NCI-H226 (cell line): ENCODE measurements at regions not wholly inside any gene's neighbourhood (a gene's known extent, or its start where the extent isn't known, plus 50 kb on each side); places are given as distances from the start of the nearest gene placed in this dataset.
"Not testable (repeated sequence)": the region's sequence is repeated elsewhere in the genome, so short reads cannot be mapped to it uniquely, and the experiment has no call there.

ENCODE experiments used
- DNase-seq: peaks from one replicate; pipeline ENCODE4 v3.0.0-alpha.2; 2015

DNA sequence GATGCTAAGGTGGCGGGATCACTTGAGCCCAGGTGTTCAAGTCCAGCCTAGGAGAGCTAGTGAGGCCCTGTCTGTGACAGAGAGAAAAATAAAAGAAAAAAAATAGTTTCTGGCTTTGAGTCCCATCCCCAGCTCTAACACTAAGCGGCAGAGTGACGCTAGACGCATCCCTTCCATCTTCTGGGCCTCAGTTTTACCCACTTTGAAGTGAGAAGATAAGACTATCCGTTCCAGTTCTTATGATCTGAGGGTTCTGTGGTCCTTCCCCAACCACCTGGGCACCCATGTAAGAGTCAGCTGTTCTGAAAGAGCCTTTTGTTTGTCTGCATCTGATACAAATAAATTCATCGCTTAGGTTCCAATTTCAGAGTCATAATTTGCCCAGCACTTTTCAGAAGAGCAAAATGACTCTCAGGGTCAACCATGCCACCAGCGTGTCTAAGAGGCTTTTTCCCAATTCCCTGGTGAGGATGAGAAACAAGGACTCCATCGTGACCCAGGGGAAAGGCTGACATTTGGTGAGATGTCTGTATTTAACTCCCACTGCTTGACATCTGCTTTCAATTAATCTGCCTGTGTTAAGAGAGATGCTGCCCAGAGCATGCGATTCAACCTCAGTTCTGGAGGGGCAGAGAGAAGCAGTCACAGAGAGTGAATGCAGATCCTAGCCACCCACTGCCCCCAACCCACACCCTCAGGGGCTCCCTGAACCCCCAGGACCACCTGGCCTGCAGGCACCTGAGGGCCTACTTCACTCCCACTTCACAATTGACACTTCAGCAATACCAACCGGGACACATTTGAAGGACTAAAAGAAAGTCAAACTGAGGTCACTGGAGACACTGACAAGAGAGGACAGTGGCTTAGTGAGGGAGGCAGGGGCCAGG is 131.6 kb upstream of the TOP1 start:
- DNase-seq = no peak

GRCh38 chr20:40899344-40899743 is 129.3 kb upstream of the TOP1 start:
- no peak for DNase-seq

- no peak for DNase-seq
These were observed 127.9 kb upstream of the TOP1 start for GRCh38 chr20:40900666-40901215.

DNA sequence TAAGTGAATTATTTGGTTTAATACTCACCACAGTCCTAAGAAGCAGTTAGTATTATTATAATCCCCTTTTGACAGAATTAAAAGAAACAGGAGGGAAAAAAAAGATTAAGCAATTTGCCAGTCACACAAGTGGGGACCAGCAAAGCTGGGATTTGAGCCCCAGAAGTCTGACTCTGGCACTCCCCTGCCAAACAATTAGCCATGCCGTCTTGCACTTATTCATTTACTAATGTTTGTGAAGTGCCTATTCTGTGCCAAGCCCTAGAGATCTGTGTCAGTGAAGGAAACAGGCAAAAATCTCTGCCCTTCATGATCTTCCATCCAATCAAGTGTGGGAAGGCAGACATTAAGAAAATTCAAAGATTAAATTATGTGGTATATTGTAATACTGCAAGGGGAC is 126.0 kb upstream of the TOP1 start:
- DNase-seq = no peak

DNA sequence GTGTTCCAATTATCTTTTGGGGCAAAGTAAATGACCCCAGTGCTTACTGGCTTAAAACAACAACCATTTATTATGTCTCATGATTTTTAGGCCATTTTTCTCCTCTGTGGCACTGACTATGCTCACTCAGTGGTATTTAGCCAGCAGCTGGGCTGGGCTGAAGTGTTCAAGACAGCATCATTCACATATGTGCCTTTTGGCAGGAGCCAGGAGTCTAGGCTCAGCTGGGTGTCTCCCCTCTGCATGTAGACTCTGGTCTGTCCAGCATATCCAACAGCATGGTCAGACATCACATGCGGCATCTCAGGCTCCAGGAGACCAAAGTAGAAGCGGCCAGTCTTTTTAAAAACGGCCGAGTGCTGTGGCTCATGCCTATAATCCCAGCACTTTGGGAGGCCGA is 120.3 kb upstream of the TOP1 start:
- DNase-seq = no peak

DNA sequence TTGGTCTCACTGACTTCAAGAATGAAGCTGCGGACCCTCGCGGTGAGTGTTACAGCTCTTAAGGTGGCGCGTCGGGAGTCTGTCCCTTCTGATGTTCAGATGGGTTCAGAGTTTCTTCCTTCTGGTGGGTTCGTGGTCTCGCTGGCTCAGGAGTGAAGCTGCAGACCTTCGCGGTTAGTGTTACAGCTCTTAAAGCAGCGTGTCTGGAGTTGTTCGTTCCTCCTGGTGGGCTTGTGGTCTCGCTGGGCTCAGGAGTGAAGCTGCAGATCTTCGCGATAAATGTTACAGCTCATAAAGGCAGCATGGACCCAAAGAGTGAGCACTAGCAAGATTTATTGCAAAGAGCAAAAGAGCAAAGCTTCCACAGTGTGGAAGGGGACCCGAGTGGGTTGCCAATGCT is 119.1 kb upstream of the TOP1 start:
- not testable (repeated sequence) for DNase-seq

- DNase-seq = not testable (repeated sequence)
These were observed 118.2 kb upstream of the TOP1 start for GRCh38 chr20:40910436-40910835.

- not testable (repeated sequence) for DNase-seq
These were observed 117.5 kb upstream of the TOP1 start for GRCh38 chr20:40911152-40911551.

DNA sequence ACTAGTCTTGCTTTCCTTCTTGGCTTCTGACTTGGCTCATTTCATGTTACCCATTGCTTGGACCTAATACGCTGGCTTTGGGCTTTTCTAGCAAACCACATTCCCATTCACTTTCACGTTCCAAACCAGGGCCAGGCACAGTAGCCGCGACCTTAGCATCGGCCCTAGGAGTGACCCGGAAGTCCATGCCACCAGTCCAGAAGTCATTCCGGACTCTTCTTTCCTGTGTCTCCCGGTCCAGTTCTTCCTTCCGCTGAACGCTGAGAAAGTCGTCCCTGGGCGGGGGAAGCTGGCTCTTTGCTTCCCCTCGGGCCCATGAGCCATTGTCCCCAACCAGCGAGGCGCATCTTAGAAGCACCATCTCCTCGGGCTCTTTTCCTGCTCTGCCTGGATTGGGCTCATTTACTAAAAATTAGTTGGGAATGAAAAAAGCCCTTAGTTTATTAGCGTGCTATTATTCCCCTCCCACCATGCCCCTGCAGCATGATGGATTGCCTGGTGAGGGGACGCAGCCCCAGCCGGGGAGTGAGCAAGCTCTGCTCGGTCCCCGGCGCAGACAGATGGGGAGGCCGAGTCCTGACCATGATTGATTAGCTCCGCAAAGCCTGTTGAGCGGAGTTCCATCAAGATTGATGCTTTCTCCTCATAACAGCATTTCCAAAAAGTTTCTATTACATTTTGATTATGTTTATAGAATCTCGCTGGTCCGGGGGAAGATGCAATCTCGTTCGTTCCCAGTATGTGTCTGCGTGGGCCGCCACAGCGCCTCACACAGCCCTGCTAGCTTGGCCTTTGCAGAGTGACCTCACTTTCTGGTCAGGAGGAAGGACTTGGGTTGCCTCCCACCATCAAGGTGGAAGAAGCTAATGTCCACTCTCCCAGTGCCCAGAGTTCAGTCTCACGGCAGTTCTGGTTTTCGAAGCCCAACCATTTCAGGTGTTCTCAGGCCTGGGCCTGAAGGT is 115.1 kb upstream of the TOP1 start:
- DNase-seq = no peak

DNA sequence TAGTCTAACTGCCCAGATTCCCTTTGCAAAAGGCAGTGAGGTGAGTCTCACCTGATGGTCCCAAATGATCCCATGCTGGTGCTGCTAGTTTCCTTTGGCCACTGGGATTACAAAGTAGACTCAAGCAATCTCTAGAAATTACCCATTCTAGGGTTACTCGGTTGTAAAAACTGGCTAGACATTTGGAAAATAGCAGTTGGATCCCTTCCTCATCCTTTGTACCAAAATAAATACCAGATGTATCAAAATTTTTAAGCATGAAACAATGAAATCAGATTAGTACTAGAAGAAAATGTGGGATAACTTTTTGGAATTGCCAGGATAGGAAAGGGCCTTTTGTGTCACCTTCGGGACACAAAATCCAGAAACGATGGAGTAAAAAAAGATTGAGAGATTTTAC is 112.9 kb upstream of the TOP1 start:
- no peak for DNase-seq

GRCh38 chr20:40916276-40916675 is 112.3 kb upstream of the TOP1 start:
- DNase-seq = no peak

GRCh38 chr20:40920291-40920690 is 108.3 kb upstream of the TOP1 start:
- DNase-seq = no peak

GRCh38 chr20:40922865-40923264 is 105.8 kb upstream of the TOP1 start:
- no peak for DNase-seq

GRCh38 chr20:40925829-40926510 is 102.7 kb upstream of the TOP1 start:
- no peak for DNase-seq

GRCh38 chr20:40926928-40927327 is 101.7 kb upstream of the TOP1 start:
- DNase-seq = no peak

DNA sequence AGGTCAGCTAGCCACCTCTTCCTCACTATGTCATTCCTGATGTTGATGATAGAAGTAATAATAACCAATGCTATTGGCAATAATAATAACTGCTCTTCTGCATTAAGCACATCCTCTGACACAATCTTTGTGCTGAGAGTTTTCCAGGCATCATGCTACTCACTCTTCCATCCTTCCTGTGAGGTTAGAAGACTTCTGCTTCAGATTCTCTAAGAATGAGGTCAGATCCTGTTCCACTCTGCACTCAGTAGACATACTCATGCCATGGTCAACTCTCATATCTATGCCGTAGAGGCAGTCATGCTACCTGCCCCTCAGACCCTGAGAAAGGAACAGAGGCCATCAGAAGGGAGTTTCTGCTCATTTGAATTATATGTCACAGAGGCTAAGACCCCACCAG is 98.1 kb upstream of the TOP1 start:
- no peak for DNase-seq

DNA sequence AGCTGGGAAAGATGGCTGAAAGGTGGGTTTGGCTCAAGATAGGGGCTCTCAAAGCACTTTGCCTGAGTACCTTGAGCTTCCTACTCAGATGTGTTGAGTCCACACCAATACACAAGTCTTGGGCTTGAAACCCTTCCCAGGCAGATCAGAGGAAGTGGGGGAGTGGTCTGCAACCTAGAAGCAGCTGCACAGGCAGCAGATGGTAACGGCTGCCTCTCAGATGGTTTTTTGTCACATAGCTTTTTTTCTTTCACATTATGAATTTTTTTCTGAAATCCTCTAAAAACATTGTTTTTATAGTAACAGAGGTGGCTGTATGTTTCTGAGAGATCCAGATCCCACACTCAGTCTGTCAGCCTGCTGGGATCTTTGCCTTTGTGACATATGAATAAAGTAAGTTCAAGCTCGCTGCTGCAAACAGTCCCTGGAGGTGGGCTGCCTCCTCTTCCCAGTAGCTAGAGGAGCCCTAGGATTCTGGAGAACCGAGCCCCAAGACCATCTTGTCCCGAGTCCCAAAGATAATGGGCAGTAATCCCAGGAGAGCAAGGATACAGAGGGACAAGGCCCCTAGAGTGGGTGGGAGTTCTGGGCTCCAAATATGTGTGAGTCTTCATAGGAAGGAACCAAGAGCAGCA is 97.1 kb upstream of the TOP1 start:
- no peak for DNase-seq

DNA sequence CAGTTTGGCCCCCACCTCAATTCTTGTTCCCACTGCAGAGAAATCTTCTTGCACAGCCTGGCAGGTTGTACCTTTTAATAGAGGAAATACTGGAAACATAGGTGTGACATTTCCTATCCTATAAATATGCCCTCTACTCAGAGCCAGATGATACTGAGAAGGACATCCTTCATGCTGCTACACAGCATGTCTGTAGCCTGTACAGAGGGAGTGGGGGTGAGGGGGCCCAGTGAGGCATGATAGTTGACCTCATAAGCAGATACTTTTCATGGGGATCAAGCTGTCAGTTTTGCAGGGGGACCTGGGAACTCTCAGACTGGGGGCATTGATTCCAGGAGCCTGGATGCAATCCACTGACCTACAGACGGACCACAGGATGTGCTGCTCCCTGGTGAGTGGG is 96.2 kb upstream of the TOP1 start:
- DNase-seq = no peak

- no peak for DNase-seq
These were observed 94.9 kb upstream of the TOP1 start for GRCh38 chr20:40933758-40934157.

GRCh38 chr20:40938020-40938419 is 90.6 kb upstream of the TOP1 start:
- no peak for DNase-seq

DNA sequence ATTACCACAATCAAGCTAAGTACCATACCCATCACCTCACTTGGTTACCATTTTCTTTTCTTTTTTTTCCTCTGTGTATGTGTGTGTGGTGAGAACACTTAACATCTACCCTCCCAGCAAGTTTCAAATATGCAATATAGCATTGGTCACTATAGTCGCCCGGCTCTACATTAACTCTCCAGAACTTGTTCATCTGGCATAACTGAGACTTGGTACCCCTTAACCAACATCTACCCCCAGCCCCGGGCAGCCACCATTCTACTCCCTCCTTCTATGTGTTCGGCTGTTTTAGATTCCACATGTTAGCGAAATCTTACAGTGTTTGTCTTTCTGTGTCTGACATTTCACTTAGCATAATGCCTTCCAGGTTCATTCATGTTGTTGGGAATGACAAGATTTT is 89.0 kb upstream of the TOP1 start:
- no peak for DNase-seq

- DNase-seq = no peak
These were observed 87.5 kb upstream of the TOP1 start for GRCh38 chr20:40941133-40941610.
